ENCODE measurements at regions not wholly inside any gene's neighbourhood (a gene's known extent, or its start where the extent isn't known, plus 50 kb on each side); places are given as distances from the start of the nearest gene placed in this dataset.

- no peak for DNase-seq (ENCODE audit: low read depth in 1 of 2, low spot score in 1 of 2)
These were observed 911.1 kb upstream of the MAN1A1 start for GRCh38 chr6:120260636-120261035.

GRCh38 chr6:120254651-120255050, 905.1 kb upstream of the MAN1A1 start:
- no peak for DNase-seq (ENCODE audit: low read depth in 1 of 2, low spot score in 1 of 2)

- no peak for DNase-seq (ENCODE audit: low read depth in 1 of 2, low spot score in 1 of 2)
These were observed 898.9 kb upstream of the MAN1A1 start for GRCh38 chr6:120248451-120248850.

GRCh38 chr6:120237221-120237620, 887.7 kb upstream of the MAN1A1 start:
- DNase-seq (ENCODE audit: low read depth in 1 of 2, low spot score in 1 of 2): no peak

- DNase-seq (ENCODE audit: low read depth in 1 of 2, low spot score in 1 of 2): no peak
These were observed 880.4 kb upstream of the MAN1A1 start for GRCh38 chr6:120230008-120230407.

GRCh38 chr6:120228297-120228696, 878.7 kb upstream of the MAN1A1 start:
- DNase-seq (ENCODE audit: low read depth in 1 of 2, low spot score in 1 of 2): no peak

GRCh38 chr6:120219339-120219738, 869.8 kb upstream of the MAN1A1 start:
- no peak for DNase-seq (ENCODE audit: low read depth in 1 of 2, low spot score in 1 of 2)

- no peak for DNase-seq (ENCODE audit: low read depth in 1 of 2, low spot score in 1 of 2)
These were observed 864.5 kb upstream of the MAN1A1 start for GRCh38 chr6:120214088-120214499.

GRCh38 chr6:120211955-120212792, 862.6 kb upstream of the MAN1A1 start:
- DNase-seq (ENCODE audit: low read depth in 1 of 2, low spot score in 1 of 2): no peak

GRCh38 chr6:120202878-120203277, 853.3 kb upstream of the MAN1A1 start:
- DNase-seq (ENCODE audit: low read depth in 1 of 2, low spot score in 1 of 2): no peak

GRCh38 chr6:120200853-120201252, 851.3 kb upstream of the MAN1A1 start:
- DNase-seq (ENCODE audit: low read depth in 1 of 2, low spot score in 1 of 2): no peak

GRCh38 chr6:120198033-120198432, 848.5 kb upstream of the MAN1A1 start:
- no peak for DNase-seq (ENCODE audit: low read depth in 1 of 2, low spot score in 1 of 2)

- DNase-seq (ENCODE audit: low read depth in 1 of 2, low spot score in 1 of 2): no peak
These were observed 836.5 kb upstream of the MAN1A1 start for GRCh38 chr6:120186080-120186479.

- no peak for DNase-seq (ENCODE audit: low read depth in 1 of 2, low spot score in 1 of 2)
These were observed 823.7 kb upstream of the MAN1A1 start for GRCh38 chr6:120173250-120173649.

GRCh38 chr6:120164531-120164930, 815.0 kb upstream of the MAN1A1 start:
- no peak for DNase-seq (ENCODE audit: low read depth in 1 of 2, low spot score in 1 of 2)

GRCh38 chr6:120157873-120158272, 808.3 kb upstream of the MAN1A1 start:
- no peak for DNase-seq (ENCODE audit: low read depth in 1 of 2, low spot score in 1 of 2)

GRCh38 chr6:120147071-120147871, 797.7 kb upstream of the MAN1A1 start:
- no peak for DNase-seq (ENCODE audit: low read depth in 1 of 2, low spot score in 1 of 2)

GRCh38 chr6:120141601-120142000, 792.0 kb upstream of the MAN1A1 start:
- DNase-seq (ENCODE audit: low read depth in 1 of 2, low spot score in 1 of 2): no peak

- DNase-seq (ENCODE audit: low read depth in 1 of 2, low spot score in 1 of 2): no peak
These were observed 787.9 kb upstream of the MAN1A1 start for GRCh38 chr6:120137492-120137891.

- DNase-seq (ENCODE audit: low read depth in 1 of 2, low spot score in 1 of 2): no peak
These were observed 779.7 kb upstream of the MAN1A1 start for GRCh38 chr6:120129228-120129627.

GRCh38 chr6:120122401-120122800, 772.8 kb upstream of the MAN1A1 start:
- DNase-seq (ENCODE audit: low read depth in 1 of 2, low spot score in 1 of 2): no peak

GRCh38 chr6:120116343-120116742, 766.8 kb upstream of the MAN1A1 start:
- DNase-seq (ENCODE audit: low read depth in 1 of 2, low spot score in 1 of 2): no peak
